Panc1 (cell line): ENCODE measurements at regions not wholly inside any gene's neighbourhood (a gene's known extent, or its start where the extent isn't known, plus 50 kb on each side); places are given as distances from the start of the nearest gene placed in this dataset.

Experiments used
- ATAC-seq: fragments of 200-7000 bp; cut with Tn5 transposase; 2 replicates; pipeline ENCODE4 v1.9.1; 2020; ENCODE audit warnings: mild to moderate bottlenecking, moderate library complexity
- BruUV-seq: library from RNA; stranded (reverse); fragments of 400-500 nt; replicated peaks from 2 replicates; lab custom pipeline; 2021; lab: Mats Ljungman, UMichigan
- CTCF ChIA-PET: fragments of 300-600 bp; sonication (Branson Sonifier 250); formaldehyde crosslinking; loops from one replicate; lab custom pipeline; 2022; ENCODE audit warnings: antibody characterized with exemption; lab: Charles Lee
- POLR2A ChIA-PET: fragments of 300-600 bp; sonication (Branson Sonifier 250); formaldehyde crosslinking; loops from one replicate; lab custom pipeline; 2022; ENCODE audit warnings: antibody characterized with exemption; lab: Charles Lee
- DNase-seq: peaks from one replicate; pipeline ENCODE4 v3.0.0-alpha.2; 2010; ENCODE audit warnings: low read depth, low spot score
- H3K27ac ChIP-seq: 2 replicates; pipeline ENCODE4 v1.5.1; 2011; ENCODE audit warnings: mild to moderate bottlenecking, low read length, inconsistent platforms
- H3K27me3 ChIP-seq: fragments of 200-500 bp; sonication (Bioruptor generic); 2 replicates; pipeline ENCODE4 v1.6.0; 2014; ENCODE audit warnings: low read length, inconsistent platforms; ENCODE audit not compliant: control insufficient read depth, insufficient read depth
- H3K36me3 ChIP-seq: fragments of 200-500 bp; sonication (Bioruptor generic); 2 replicates; pipeline ENCODE4 v1.5.1; 2014; ENCODE audit warnings: inconsistent platforms, mild to moderate bottlenecking, low read length, moderate library complexity; ENCODE audit not compliant: control insufficient read depth, insufficient read depth
- H3K4me1 ChIP-seq: 2 replicates; pipeline ENCODE4 v1.5.1; 2011; ENCODE audit warnings: inconsistent platforms, mild to moderate bottlenecking, low read length, moderate library complexity; ENCODE audit not compliant: control insufficient read depth, insufficient read depth
- H3K4me3 ChIP-seq, 2 experiments: 2 replicates each; pipeline ENCODE4 v1.5.1; 2011 to 2012; ENCODE audit warnings: low read depth in 2 of 2, low read length in 2 of 2, mild to moderate bottlenecking in 2 of 2, inconsistent platforms in 1 of 2, moderate library complexity in 1 of 2
- H3K9me3 ChIP-seq: fragments of 200-500 bp; sonication (Bioruptor generic); 2 replicates; pipeline ENCODE4 v1.5.1; 2014; ENCODE audit warnings: low read depth, mild to moderate bottlenecking, inconsistent platforms, low read length, moderate library complexity; ENCODE audit not compliant: control insufficient read depth, insufficient read depth
- POLR2AphosphoS5 ChIP-seq: IDR thresholded peaks from 2 replicates; pipeline ENCODE4 v1.6.1; 2012; ENCODE audit warnings: mild to moderate bottlenecking, low read depth, low read length, moderate library complexity
- REST ChIP-seq, 2 experiments: IDR thresholded peaks; 2 replicates each; pipeline ENCODE4 v1.6.1; 2011 to 2012; ENCODE audit warnings: low read depth in 2 of 2, control low read depth in 1 of 2, low read length in 1 of 2, mild to moderate bottlenecking in 1 of 2, moderate library complexity in 1 of 2; ENCODE audit not compliant: insufficient read depth in 1 of 2
- SIN3A ChIP-seq: IDR thresholded peaks from 2 replicates; pipeline ENCODE4 v1.6.1; 2012; ENCODE audit warnings: low read depth, mild to moderate bottlenecking, low read length, moderate library complexity, borderline replicate concordance; ENCODE audit not compliant: insufficient read depth
- TCF7L2 ChIP-seq: IDR thresholded peaks from 2 replicates; pipeline ENCODE4 v1.6.1; 2011; ENCODE audit warnings: mild to moderate bottlenecking, low read depth, low read length, inconsistent platforms
- in situ Hi-C: cut with HindIII; loops from 2 replicates; pipeline ENCODE4 v1.10.0; 2016; ENCODE audit warnings: low sequenced_read_pairs, low pct_unique_long_range_greater_than_20kb
- intact Hi-C: fragments of 100-400 bp; cut with micrococcal nuclease; formaldehyde crosslinking; loops from one replicate; pipeline ENCODE4 v1.10.0; 2022; ENCODE audit not compliant: unreplicated experiment
- TF ChIP-seq, protein P1 (sequence below): fragments of 450-650 bp; IDR thresholded peaks from 2 replicates; pipeline ENCODE4 v1.5.1; 2017; ENCODE audit warnings: mild to moderate bottlenecking

GRCh38 chr13:28559636-28560259 is 64.8 kb upstream of the FLT1 start:
- DNase-seq (no peak), ATAC-seq (no peak)
- Histone ChIP-seq H3K36me3 (no peaks in the 10 kb centered on the region), H3K9me3 (no peaks in the 10 kb centered on the region), H3K4me1 (no peaks in the 10 kb centered on the region), H3K27me3 (no peaks in the 10 kb centered on the region), H3K4me3 (no peak overlapping the region), H3K27ac (no peak overlapping the region)
- ChIA-PET POLR2A (no interaction called here), CTCF (no interaction called here)
- TF ChIP-seq, protein P1, sequence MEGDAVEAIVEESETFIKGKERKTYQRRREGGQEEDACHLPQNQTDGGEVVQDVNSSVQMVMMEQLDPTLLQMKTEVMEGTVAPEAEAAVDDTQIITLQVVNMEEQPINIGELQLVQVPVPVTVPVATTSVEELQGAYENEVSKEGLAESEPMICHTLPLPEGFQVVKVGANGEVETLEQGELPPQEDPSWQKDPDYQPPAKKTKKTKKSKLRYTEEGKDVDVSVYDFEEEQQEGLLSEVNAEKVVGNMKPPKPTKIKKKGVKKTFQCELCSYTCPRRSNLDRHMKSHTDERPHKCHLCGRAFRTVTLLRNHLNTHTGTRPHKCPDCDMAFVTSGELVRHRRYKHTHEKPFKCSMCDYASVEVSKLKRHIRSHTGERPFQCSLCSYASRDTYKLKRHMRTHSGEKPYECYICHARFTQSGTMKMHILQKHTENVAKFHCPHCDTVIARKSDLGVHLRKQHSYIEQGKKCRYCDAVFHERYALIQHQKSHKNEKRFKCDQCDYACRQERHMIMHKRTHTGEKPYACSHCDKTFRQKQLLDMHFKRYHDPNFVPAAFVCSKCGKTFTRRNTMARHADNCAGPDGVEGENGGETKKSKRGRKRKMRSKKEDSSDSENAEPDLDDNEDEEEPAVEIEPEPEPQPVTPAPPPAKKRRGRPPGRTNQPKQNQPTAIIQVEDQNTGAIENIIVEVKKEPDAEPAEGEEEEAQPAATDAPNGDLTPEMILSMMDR, result no peak
- in situ Hi-C loops, result no loop called here
- intact Hi-C loops, result no loop called here
- no TSS peak for BruUV-seq

- TF ChIP-seq REST (IDR thresholded peaks at IDR 0.05; ENCODE audit: insufficient read depth in 1 of 2, low read depth in 2 of 2, low read length in 1 of 2) (no peak), TCF7L2 (no peak), SIN3A (no peak), POLR2AphosphoS5 (no peak)
- TF ChIP-seq, protein P1, result no peak
- no peaks in the 10 kb centered on the region for H3K36me3 ChIP-seq
- no TSS peak for BruUV-seq
- no peaks in the 10 kb centered on the region for H3K27me3 ChIP-seq
- intact Hi-C loops (no loop called here), in situ Hi-C loops (no loop called here)
- no peak overlapping the region for H3K27ac ChIP-seq
- no peak for ATAC-seq
- no peak for DNase-seq
- POLR2A ChIA-PET, result no interaction called here
- H3K9me3 ChIP-seq, result no peaks in the 10 kb centered on the region
- H3K4me3 ChIP-seq, result no peak overlapping the region
- no peaks in the 10 kb centered on the region for H3K4me1 ChIP-seq
- CTCF ChIA-PET, result no interaction called here
These were observed 63.6 kb upstream of the FLT1 start for GRCh38 chr13:28558567-28558966.
